ENCODE measurements at regions not wholly inside any gene's neighbourhood (a gene's known extent, or its start where the extent isn't known, plus 50 kb on each side); places are given as distances from the start of the nearest gene placed in this dataset.

DNA sequence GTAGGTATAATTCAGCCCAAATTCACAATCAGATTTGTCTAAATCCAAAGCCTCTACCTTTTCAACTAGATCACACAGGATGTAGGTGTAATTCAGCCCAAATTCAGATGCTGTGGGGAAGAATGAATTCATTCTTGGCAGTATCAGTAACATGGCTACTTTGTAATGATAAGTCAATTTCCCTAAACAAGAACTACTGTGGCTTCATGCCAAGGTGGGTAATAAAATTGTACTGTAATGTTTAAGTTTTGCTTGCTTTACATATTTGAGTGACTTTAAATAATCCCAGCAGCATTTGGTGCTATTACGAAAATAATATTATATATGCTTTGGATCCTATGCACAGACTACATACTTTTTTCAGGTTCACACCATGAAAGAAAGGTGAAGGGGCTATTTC, 239.1 kb downstream of the HDGFL1 start:
- no peak for DNase-seq (ENCODE audit: low spot score)

- DNase-seq (ENCODE audit: low spot score), result no peak
Observed at GRCh38 chr6:22809370-22809769, 240.0 kb downstream of the HDGFL1 start.

GRCh38 chr6:22819209-22819608, 249.8 kb downstream of the HDGFL1 start:
- DNase-seq (ENCODE audit: low spot score), result no peak

GRCh38 chr6:22821664-22822320, 252.4 kb downstream of the HDGFL1 start:
- no peak for DNase-seq (ENCODE audit: low spot score)

GRCh38 chr6:22825210-22825609, 255.8 kb downstream of the HDGFL1 start:
- no peak for DNase-seq (ENCODE audit: low spot score)

DNA sequence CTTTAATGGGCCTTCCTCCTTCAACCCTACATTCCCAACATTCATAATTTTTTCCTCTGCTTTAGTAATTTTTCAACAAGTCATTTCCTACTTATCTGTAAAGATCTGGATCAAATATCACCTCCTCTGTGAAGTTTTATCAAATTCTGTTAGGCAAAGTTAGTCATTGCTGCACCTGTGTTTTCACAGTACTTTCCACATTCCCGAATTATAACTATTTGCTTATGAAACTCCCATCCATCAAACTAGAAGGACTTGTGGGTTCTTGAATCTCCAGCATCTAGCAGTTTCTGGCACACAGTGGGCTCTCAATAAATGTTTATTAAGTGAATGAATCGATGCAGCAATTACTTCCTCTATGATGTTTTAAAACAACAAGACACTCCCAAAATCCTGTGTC, 257.6 kb downstream of the HDGFL1 start:
- no peak for DNase-seq (ENCODE audit: low spot score)

DNA sequence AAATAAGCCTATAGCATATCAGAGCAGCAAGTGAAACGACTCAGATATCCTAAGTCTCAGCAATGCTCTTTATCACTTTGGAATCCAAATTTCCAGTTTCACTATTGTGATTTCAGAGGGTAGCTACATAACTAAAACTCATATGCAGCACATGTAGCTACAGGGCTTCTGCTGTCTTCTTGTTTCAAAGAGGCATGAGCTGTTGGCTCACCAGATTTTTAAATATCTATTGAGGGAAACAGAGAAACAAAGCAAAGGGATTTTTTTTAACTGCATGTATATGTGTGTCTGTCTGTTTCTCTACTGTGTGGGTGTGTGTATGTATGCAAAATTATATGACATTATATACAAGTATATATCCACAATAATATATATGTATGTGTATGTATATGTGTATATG, 258.4 kb downstream of the HDGFL1 start:
- DNase-seq (ENCODE audit: low spot score), result peak; percentile 1

- DNase-seq (ENCODE audit: low spot score), result peak; percentile 72
Observed at GRCh38 chr6:22828179-22829062, 259.1 kb downstream of the HDGFL1 start.

DNA sequence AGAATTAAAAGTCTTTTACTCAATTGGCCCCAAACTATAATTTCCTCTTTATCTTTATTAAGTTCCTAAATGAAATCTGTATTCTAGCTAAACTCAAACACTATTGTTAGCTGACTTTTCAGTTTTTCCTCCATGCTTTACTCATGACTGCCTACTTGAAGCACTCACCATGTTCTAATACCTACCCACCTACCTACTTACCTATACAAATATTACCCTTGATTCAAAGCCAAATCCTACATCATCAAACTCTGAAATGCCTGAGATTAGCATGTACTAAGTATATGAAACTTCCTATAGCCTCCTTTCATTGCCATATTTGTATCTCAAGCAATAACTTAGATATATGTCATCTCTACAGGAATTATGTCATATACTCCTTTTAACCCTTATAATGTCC, 259.7 kb downstream of the HDGFL1 start:
- DNase-seq (ENCODE audit: low spot score), result no peak

DNA sequence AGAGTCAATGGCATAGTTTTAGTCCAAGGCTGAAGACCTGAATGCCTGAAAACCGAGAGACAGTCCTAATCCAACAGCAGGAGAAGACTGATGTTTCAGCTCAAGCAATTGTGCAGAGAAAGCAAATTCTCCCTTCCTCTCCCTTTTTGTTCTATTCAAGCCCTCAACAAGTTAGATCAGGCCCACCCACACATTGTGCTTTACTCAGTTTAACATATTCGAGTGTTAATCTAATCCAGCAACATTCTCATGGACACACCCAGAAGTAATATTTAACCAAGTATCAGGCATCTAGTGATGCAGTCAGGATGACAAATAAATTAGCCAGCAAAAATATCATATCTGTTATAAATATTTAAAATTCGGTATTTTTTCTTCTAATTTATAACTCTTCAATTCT, 261.1 kb downstream of the HDGFL1 start:
- DNase-seq (ENCODE audit: low spot score), result no peak

GRCh38 chr6:22833191-22833590, 263.8 kb downstream of the HDGFL1 start:
- no peak for DNase-seq (ENCODE audit: low spot score)

DNA sequence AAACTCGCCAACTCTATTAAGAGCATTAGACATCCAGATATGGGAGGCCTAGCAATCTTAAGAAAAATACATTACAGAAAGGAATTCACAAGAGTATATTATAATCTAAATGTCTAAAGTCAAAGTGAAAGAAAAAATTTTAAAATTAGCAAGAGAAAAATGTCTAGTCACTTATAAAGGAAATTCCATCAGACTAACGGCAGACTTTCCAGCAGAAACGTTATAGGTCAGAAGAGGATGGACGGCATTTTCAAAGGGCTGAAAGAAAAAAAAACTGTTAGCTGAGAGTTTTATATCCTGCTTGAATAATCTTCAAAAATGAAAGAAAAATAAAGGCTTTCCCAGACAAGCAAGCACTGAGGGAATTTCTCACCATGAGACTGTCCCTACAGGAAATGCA, 269.0 kb downstream of the HDGFL1 start:
- peak; percentile 7 for DNase-seq (ENCODE audit: low spot score)

GRCh38 chr6:22845467-22845866, 276.1 kb downstream of the HDGFL1 start:
- DNase-seq (ENCODE audit: low spot score), result no peak

- no peak for DNase-seq (ENCODE audit: low spot score)
Observed at GRCh38 chr6:22848121-22848520, 278.8 kb downstream of the HDGFL1 start.

DNA sequence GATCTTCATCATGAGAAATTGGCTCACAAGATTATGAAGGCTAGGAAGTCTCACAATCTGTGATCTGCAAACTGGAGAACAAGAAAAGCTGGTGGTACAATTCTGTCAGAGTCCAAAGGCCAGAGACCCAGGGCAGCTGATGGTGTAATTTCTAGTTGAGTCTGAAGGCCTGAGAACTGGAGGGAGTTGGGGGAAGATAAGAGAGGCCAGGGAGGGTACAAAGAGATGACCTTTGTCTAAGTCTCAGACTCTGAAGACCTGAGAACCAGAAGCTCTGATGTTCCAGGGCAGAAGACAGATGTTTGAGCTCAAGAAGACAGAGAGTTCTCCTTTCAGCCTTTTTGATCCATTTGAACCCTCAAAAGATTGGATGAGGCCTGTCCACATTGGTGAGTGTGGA, 280.6 kb downstream of the HDGFL1 start:
- DNase-seq (ENCODE audit: low spot score), result no peak

DNA sequence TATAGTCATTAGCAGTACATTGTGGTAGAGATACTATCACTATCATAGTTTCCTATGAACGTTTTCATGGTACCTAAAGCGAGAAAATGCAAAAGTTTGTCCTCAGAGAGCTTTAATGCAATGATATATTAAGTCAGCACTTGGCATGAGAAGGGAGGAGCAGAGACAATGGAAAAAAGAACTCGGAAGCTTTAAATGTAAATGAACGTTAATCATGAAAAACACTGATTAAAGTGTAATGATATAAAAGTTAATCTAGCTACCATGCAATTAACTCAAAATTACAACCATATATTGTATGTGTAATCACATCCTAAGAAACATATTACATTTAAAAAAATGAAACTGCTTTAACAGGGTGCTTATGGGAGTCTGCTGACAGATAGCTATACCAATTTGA, 282.7 kb downstream of the HDGFL1 start:
- DNase-seq (ENCODE audit: low spot score), result no peak

GRCh38 chr6:22873513-22874136, 304.3 kb downstream of the HDGFL1 start:
- no peak for DNase-seq (ENCODE audit: low spot score)

DNA sequence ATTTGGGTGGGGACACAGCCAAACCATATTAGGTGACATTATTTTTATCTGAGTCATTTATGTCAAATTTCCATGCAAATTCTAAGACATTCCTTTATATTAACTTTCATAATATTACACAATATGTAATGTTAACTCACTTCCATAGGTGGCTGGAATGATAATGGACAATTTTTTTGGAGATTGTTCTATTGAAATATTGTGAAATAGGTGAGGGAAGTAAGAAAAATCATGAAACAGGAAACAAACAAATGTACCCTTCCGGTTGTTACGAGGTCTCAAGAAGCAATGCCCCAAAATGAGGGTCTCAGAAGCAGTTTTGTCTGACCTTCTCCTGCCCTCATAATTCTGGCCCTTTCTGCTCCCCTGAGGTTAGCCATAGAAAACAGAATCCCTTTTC, 306.5 kb downstream of the HDGFL1 start:
- no peak for DNase-seq (ENCODE audit: low spot score)

DNA sequence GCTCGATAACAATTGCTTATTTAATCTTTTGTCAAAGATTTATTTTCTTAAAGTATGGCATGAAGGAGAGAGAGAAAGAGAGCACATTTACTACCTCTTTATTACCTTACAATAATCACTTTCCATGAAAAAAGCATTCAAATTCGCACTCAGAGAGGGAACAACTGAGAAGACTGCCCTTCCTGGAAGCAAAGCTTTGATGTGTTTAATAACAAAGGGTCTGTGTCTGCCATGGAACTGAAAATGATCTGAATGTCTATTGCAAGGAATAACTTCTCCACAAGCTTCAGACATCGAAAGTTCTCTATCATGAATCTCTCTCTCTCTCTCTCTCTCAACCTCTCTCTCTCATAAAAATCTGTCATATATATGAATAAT, 308.9 kb downstream of the HDGFL1 start:
- DNase-seq (ENCODE audit: low spot score), result peak; percentile 51

DNA sequence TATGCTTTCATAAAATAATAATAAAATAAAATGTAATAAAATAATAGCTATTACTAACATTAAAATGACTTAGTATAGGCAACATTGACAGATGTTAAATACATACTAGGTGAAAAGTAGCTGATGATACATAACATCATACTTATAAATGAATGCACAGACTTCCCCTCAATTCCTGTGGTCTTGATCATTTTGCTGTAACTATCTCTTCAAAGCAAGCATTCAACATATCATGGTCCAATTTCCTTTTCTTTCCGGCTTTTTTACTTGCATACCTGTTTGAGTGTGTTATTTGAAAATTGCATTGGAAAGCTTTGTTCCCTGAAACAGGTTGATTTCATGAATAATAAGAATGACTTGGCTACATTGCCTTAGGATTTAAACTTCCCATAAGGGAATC, 309.3 kb downstream of the HDGFL1 start:
- peak; percentile 38 for DNase-seq (ENCODE audit: low spot score)

DNA sequence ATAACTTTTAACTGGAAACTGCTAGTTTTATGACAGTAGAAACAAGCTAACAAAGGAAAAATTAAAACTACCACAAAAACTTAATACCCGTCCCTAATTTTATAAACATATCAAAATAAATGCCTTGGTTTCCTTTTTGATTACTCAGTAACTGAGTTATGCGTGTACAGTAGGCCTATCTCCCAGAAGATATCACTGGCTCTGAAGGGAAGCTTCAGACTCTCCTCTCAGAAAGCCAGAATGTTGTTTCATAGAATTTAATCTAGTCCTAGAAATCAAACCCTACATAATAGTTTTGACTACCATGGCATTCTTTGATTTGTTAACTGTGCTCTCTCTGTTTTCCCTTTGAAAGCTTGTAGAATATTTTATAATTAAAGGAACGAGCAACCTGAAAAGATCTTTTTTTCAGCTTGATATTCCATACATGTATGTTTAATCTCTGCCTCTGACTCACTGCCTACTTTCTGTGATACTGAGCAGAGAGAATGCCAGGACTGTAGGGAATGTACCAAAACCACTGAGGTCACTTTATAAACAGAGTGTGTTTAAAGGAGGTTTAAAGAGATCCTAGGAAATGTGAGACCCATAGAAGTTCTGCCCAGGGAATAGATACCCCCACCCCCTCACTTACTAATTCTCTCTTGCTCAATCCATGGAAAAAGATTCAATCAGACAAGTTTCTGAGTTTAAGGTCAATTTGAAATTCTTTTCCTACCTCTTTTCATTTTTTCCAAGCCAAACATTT, 311.5 kb downstream of the HDGFL1 start:
- DNase-seq (ENCODE audit: low spot score), result peak; percentile 82

DNA sequence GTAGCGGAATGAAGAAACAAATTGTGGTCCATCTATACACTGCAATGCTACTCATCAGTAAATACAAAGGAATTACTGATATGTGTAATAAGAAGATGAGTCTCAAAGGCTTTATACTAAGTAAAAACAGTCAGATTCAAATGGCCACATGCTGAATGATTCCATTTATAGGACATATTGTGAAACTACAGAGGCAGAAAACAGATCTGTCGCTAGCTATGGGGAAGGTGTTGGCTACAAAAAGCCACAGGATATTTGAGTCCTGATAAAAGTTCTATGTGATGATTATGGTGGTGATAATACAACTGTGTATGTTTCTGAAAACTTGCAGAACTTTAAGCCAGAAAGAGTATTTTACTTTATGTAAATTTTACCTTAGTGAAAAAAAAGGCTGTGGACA, 313.2 kb downstream of the HDGFL1 start:
- no peak for DNase-seq (ENCODE audit: low spot score)
